ENCODE measurements at regions not wholly inside any gene's neighbourhood (a gene's known extent, or its start where the extent isn't known, plus 50 kb on each side); places are given as distances from the start of the nearest gene placed in this dataset.

DNA sequence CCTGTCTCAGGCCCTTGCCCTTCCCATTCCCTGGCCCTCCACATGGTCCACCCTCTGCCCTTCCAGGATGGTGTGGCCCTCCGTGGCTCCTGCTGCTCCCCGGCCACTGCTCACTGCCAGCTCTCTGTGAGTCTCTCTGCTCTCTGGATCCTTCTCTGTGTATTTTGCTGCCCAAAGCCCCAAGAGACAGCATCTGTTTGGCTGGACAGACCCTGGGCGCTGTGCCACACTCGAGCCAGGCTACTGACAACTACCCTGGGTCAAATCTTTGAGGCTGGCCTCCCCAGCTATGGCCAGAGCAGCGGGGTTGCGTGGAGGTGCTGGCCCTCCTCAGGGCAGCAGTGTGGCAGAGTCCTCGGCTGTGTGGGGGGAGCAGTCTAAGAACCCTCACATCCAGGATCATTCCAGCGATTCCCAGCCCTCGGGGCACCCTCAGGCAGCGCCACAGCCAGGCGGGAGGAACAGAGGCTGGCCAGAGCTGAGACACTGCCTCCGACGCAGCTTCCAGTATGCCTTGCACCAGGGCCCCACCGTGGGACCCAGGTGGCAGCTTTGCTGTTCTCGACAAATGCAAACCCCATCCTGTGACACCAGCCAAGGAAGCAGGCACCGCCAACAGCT is 139.4 kb upstream of the GLI2 start:
- WGBS, 2 donors: 46 to 53% methylated on average over 16 of the region's 16 CpGs
- H3K4me1 ChIP-seq: peaks cover 0 to 34% (median 9%) of the 10 kb centered on the region in 4 donors

DNA sequence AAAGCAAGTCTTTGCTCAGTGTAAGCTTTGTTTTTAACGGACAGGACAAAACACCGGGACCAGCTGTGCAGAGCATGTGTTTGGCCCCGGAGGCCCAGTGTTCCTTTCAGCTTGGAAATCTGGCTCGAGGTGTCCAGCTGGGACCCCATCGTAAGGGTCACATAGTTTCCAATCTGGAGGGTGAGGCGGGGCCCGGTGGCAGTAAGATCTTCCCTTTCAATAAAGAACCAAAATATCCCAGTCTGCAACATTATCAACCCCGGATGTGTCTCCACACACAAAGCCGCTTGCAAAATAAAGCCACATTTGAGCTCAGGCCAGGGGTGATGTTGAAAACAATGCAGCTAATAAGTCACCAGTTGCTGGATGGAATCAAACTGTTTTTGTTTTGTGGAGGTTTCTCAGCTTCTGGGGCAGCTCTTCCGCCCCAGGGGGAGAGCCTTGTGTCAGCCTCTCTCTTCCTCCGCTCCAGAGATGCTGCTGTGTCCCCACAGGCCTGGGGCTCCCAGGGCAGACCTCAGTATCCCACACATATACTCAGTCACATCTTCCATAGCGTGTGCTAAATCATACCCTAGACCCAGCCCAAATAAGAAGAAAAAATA is 138.6 kb upstream of the GLI2 start:
- Histone ChIP-seq H3K9me3 (no peaks in the 10 kb centered on the region), H3K4me3 (no peak overlapping the region), H3K36me3 (no peaks in the 10 kb centered on the region), H3K4me1 (peaks cover 0 to 34% (median 9%) of the 10 kb centered on the region in 4 donors), H3K27me3 (peaks cover 0 to 8% of the 10 kb centered on the region in 2 donors), H3K27ac (peak overlapping the region in 2 of 4 donors; percentile 46 to 57)
- DNase-seq (ENCODE audit: low spot score in 2 of 2): peak; percentile 76 to 87
- WGBS, 2 donors: 18 to 26% methylated on average over 11 to 12 of the region's 12 CpGs
- no peak for TF ChIP-seq POLR2A (IDR thresholded peaks at IDR 0.05)
- peak in 1 of 2 donors; percentile 88 for TF ChIP-seq EP300 (IDR thresholded peaks at IDR 0.05)

More for the DNA sequence above, 139.4 kb upstream of the GLI2 start:
- Histone ChIP-seq H3K27me3 (peaks cover 0 to 8% of the 10 kb centered on the region in 2 donors), H3K27ac (peak overlapping the region in 3 of 4 donors; percentile 36 to 57 (median 46)), H3K36me3 (no peaks in the 10 kb centered on the region), H3K4me3 (no peak overlapping the region), H3K9me3 (no peaks in the 10 kb centered on the region)
- DNase-seq (ENCODE audit: low spot score in 2 of 2): no peak
- no peak for TF ChIP-seq EP300 (IDR thresholded peaks at IDR 0.05)

DNA sequence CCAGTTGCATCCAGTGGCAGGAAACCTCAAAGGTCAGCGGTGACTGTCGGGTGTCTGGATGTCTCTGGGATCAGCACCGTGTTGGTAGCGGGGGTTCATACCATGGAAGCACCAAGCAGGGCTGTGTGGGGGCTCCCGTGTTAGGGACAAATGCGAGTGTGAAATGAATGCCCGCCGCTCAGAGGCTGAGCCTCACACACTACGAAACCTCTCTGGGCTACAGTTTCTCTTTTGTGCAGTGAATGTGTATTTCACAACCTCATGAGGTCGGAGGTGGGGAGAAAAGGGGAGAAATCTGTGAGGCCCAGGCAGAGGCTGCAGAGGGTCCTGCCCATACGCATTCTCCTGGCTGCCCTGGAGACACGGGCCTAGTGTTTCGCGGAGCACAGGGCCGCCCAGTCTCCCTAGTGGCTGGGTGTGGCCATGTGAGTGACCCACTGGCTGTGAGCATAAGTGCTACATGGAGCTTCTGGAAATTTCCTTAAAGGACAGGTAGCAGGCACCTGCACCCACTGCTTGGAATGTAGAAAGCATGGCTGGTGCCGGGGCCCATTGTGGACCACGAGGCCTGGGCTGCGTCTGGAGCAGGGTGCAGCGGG is 138.0 kb upstream of the GLI2 start:
- no peak overlapping the region for H3K4me3 ChIP-seq

DNA sequence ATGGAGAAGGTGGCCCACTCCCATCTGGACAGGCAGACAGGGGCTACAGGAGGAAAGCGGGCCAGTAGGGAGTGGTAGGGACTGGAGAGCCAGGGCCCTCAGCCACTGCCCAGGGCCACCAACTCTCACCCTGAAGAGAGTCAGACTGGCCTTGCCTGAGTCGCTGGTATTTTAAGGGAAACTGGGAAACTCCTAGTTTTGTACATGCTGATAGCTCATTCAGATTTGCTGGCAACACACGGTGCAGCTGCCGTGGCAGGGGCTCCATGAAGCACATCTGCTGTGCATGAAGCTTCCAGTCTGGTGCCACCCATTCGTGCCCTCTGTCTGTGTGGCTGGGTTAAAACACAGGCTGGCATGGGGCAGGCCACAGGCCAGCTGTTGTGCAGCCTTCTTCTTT is 137.3 kb upstream of the GLI2 start:
- H3K27me3 ChIP-seq: peaks cover 0 to 11% of the 10 kb centered on the region in 2 donors
- no peak overlapping the region for H3K27ac ChIP-seq
- no peak for DNase-seq (ENCODE audit: low spot score in 2 of 2)
- no peak overlapping the region for H3K4me3 ChIP-seq
- H3K36me3 ChIP-seq: no peaks in the 10 kb centered on the region
- H3K4me1 ChIP-seq: peaks cover 0 to 34% (median 9%) of the 10 kb centered on the region in 4 donors
- TF ChIP-seq EP300 (IDR thresholded peaks at IDR 0.05) (no peak), POLR2A (IDR thresholded peaks at IDR 0.05) (no peak)
- TF ChIP-seq, protein P1, sequence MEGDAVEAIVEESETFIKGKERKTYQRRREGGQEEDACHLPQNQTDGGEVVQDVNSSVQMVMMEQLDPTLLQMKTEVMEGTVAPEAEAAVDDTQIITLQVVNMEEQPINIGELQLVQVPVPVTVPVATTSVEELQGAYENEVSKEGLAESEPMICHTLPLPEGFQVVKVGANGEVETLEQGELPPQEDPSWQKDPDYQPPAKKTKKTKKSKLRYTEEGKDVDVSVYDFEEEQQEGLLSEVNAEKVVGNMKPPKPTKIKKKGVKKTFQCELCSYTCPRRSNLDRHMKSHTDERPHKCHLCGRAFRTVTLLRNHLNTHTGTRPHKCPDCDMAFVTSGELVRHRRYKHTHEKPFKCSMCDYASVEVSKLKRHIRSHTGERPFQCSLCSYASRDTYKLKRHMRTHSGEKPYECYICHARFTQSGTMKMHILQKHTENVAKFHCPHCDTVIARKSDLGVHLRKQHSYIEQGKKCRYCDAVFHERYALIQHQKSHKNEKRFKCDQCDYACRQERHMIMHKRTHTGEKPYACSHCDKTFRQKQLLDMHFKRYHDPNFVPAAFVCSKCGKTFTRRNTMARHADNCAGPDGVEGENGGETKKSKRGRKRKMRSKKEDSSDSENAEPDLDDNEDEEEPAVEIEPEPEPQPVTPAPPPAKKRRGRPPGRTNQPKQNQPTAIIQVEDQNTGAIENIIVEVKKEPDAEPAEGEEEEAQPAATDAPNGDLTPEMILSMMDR (IDR thresholded peaks at IDR 0.05): no peak
- 94 to 98% methylated on average over 5 of the region's 5 CpGs for WGBS, 2 donors
- no peaks in the 10 kb centered on the region for H3K9me3 ChIP-seq

More for the DNA sequence above, 138.0 kb upstream of the GLI2 start:
- Histone ChIP-seq H3K27ac (peak overlapping the region in 2 of 4 donors; percentile 46 to 50), H3K36me3 (no peaks in the 10 kb centered on the region), H3K27me3 (peaks cover 0 to 8% of the 10 kb centered on the region in 2 donors), H3K4me1 (peaks cover 0 to 34% (median 9%) of the 10 kb centered on the region in 4 donors), H3K9me3 (no peaks in the 10 kb centered on the region)
- no peak for DNase-seq (ENCODE audit: low spot score in 2 of 2)
- WGBS, 2 donors: 83 to 89% methylated on average over 15 to 19 of the region's 19 CpGs
- TF ChIP-seq, protein P1 (IDR thresholded peaks at IDR 0.05): no peak
- TF ChIP-seq EP300 (IDR thresholded peaks at IDR 0.05) (no peak), POLR2A (IDR thresholded peaks at IDR 0.05) (no peak)

DNA sequence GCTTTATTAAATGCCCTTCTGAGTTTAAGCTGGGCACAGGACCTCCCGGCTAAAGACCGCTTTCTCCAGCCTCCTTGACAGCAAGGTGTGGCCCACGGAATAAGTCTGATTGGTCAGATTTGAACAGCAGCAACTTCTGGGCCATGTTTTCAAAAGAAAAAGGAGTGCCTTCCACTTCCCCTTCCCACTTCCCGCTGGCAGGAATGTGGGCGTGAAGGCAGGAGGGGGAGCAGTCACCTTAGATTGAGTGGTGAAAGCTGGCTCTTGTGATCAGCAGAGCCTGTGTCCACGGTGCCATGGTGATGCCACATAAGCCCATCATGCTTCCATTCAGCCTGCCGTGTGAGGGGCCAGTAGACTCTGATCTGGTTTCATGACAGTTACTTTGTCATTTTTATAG is 136.6 kb upstream of the GLI2 start:
- H3K27me3 ChIP-seq: peaks cover 0 to 12% of the 10 kb centered on the region in 2 donors
- H3K36me3 ChIP-seq: no peaks in the 10 kb centered on the region
- 87 to 89% methylated on average over 7 of the region's 7 CpGs for WGBS, 2 donors
- DNase-seq (ENCODE audit: low spot score in 2 of 2): no peak
- TF ChIP-seq POLR2A (IDR thresholded peaks at IDR 0.05): no peak
- no peak for TF ChIP-seq EP300 (IDR thresholded peaks at IDR 0.05)
- TF ChIP-seq, protein P1 (IDR thresholded peaks at IDR 0.05): no peak
- H3K27ac ChIP-seq: no peak overlapping the region
- no peaks in the 10 kb centered on the region for H3K9me3 ChIP-seq
- no peak overlapping the region for H3K4me3 ChIP-seq
- peaks cover 0 to 34% (median 9%) of the 10 kb centered on the region in 4 donors for H3K4me1 ChIP-seq

DNA sequence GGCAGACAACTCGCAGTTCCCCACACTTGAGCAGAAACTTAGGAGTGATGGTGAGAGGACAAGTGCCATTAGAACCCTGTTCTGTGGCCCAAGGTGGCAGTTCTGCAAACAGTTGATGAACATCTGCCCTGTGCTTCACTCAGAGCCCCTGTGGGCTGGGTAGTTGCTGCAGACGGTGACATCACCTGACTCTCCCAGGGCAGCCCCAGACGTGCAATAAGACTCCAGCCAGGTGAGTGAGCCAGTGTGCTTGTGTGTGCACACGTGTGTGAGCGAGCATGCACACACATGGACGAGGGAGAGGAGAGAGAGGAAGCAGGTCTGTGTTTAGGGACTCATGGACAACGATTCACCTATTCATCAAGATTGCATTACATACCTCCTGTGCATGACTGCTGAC is 136.0 kb upstream of the GLI2 start:
- 86 to 90% methylated on average over 7 of the region's 7 CpGs for WGBS, 2 donors
- no peak overlapping the region for H3K4me3 ChIP-seq
- no peak for DNase-seq (ENCODE audit: low spot score in 2 of 2)
- H3K27me3 ChIP-seq: peaks cover 0 to 8% of the 10 kb centered on the region in 2 donors
- no peak overlapping the region for H3K27ac ChIP-seq
- no peaks in the 10 kb centered on the region for H3K9me3 ChIP-seq
- TF ChIP-seq EP300 (IDR thresholded peaks at IDR 0.05): no peak
- TF ChIP-seq POLR2A (IDR thresholded peaks at IDR 0.05): no peak
- TF ChIP-seq, protein P1 (IDR thresholded peaks at IDR 0.05): no peak
- H3K4me1 ChIP-seq: peaks cover 0 to 32% (median 9%) of the 10 kb centered on the region in 4 donors
- H3K36me3 ChIP-seq: no peaks in the 10 kb centered on the region
